GM19025 (cell line): ENCODE measurements at regions not wholly inside any gene's neighbourhood (a gene's known extent, or its start where the extent isn't known, plus 50 kb on each side); places are given as distances from the start of the nearest gene placed in this dataset.
A peak's percentile ranks its signal among the peaks of the same experiment; 100 is the strongest.

Experiments
- ATAC-seq: cut with Tn5 transposase; IDR thresholded peaks from one replicate; pipeline ENCODE4 v1.9.1; 2021; ENCODE audit warnings: mild to moderate bottlenecking, low read depth, moderate library complexity; ENCODE audit not compliant: unreplicated experiment

GRCh38 chr5:126332326-126332725, 90.9 kb upstream of the GRAMD2B start:
- no peak for ATAC-seq

GRCh38 chr5:126334760-126335159, 88.4 kb upstream of the GRAMD2B start:
- ATAC-seq: no peak

GRCh38 chr5:126335886-126336285, 87.3 kb upstream of the GRAMD2B start:
- ATAC-seq: no peak

GRCh38 chr5:126338635-126339034, 84.6 kb upstream of the GRAMD2B start:
- no peak for ATAC-seq

- ATAC-seq: no peak
Observed at GRCh38 chr5:126339215-126339805, 83.9 kb upstream of the GRAMD2B start.

- ATAC-seq: no peak
Observed at GRCh38 chr5:126341906-126342630, 81.1 kb upstream of the GRAMD2B start.

- no peak for ATAC-seq
Observed at GRCh38 chr5:126348855-126349635, 74.2 kb upstream of the GRAMD2B start.

GRCh38 chr5:126351153-126351552, 72.1 kb upstream of the GRAMD2B start:
- ATAC-seq: no peak

GRCh38 chr5:126354012-126354857, 69.0 kb upstream of the GRAMD2B start:
- no peak for ATAC-seq

- ATAC-seq: no peak
Observed at GRCh38 chr5:126354858-126355731, 68.1 kb upstream of the GRAMD2B start.

GRCh38 chr5:126355940-126356339, 67.3 kb upstream of the GRAMD2B start:
- ATAC-seq: peak; percentile 24

- no peak for ATAC-seq
Observed at GRCh38 chr5:126357585-126358342, 65.4 kb upstream of the GRAMD2B start.

- ATAC-seq: peak; percentile 85
Observed at GRCh38 chr5:126358525-126358924, 64.7 kb upstream of the GRAMD2B start.

GRCh38 chr5:126359884-126360283, 63.3 kb upstream of the GRAMD2B start:
- no peak for ATAC-seq

- no peak for ATAC-seq
Observed at GRCh38 chr5:126360467-126360866, 62.7 kb upstream of the GRAMD2B start.

- no peak for ATAC-seq
Observed at GRCh38 chr5:126363658-126364057, 59.6 kb upstream of the GRAMD2B start.

- no peak for ATAC-seq
Observed at GRCh38 chr5:126364206-126364902, 58.9 kb upstream of the GRAMD2B start.

- no peak for ATAC-seq
Observed at GRCh38 chr5:126365446-126366198, 57.6 kb upstream of the GRAMD2B start.
